ENCODE measurements at regions not wholly inside any gene's neighbourhood (a gene's known extent, or its start where the extent isn't known, plus 50 kb on each side); places are given as distances from the start of the nearest gene placed in this dataset.

DNA sequence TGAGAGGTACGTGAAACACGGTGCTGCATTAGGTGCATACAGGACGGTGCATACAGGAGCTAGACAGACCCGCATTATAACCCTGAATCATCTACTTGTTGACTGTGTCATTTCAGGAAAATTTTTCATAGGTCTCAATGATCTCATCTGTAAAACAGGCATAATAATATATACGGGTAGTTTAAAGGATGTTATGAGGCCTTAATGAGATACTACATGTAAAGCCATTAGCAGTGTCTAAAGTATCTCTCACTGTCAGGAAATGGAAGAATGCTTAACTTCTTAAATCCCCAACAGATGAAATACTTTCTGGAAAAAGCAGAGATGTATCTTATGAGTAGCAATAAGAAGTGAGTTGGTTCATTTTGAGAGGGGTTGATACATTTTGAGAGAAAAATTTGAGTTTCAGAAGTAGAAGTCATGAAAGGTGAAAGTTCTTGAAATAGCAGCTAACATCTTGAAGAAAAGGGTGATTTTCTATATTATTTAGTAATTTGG is 669.6 kb downstream of the PTPRC start:
- H2AFZ ChIP-seq (ENCODE audit: low read length), result no peak overlapping the region
- H3K27ac ChIP-seq (ENCODE audit: extremely low read length, insufficient read depth, low read length), result no peak overlapping the region
- BruUV-seq (replicated peaks), result no TSS peak
- H3K9me3 ChIP-seq (ENCODE audit: low read length), result no peaks in the 10 kb centered on the region
- POLR2A ChIA-PET, result no interaction called here
- no peak for FAIRE-seq
- intact Hi-C loops (cut with micrococcal nuclease; ENCODE audit: unreplicated experiment) (no loop called here), in situ Hi-C loops (cut with HindIII; ENCODE audit: extremely low pct_ligation_motif_present, low pct_unique_long_range_greater_than_20kb) (no loop called here)
- WGBS (ENCODE audit: low lambda C conversion rate), result 66% methylated on average over 5 of the region's 5 CpGs
- no peak for ATAC-seq
- TF ChIP-seq, protein P1, sequence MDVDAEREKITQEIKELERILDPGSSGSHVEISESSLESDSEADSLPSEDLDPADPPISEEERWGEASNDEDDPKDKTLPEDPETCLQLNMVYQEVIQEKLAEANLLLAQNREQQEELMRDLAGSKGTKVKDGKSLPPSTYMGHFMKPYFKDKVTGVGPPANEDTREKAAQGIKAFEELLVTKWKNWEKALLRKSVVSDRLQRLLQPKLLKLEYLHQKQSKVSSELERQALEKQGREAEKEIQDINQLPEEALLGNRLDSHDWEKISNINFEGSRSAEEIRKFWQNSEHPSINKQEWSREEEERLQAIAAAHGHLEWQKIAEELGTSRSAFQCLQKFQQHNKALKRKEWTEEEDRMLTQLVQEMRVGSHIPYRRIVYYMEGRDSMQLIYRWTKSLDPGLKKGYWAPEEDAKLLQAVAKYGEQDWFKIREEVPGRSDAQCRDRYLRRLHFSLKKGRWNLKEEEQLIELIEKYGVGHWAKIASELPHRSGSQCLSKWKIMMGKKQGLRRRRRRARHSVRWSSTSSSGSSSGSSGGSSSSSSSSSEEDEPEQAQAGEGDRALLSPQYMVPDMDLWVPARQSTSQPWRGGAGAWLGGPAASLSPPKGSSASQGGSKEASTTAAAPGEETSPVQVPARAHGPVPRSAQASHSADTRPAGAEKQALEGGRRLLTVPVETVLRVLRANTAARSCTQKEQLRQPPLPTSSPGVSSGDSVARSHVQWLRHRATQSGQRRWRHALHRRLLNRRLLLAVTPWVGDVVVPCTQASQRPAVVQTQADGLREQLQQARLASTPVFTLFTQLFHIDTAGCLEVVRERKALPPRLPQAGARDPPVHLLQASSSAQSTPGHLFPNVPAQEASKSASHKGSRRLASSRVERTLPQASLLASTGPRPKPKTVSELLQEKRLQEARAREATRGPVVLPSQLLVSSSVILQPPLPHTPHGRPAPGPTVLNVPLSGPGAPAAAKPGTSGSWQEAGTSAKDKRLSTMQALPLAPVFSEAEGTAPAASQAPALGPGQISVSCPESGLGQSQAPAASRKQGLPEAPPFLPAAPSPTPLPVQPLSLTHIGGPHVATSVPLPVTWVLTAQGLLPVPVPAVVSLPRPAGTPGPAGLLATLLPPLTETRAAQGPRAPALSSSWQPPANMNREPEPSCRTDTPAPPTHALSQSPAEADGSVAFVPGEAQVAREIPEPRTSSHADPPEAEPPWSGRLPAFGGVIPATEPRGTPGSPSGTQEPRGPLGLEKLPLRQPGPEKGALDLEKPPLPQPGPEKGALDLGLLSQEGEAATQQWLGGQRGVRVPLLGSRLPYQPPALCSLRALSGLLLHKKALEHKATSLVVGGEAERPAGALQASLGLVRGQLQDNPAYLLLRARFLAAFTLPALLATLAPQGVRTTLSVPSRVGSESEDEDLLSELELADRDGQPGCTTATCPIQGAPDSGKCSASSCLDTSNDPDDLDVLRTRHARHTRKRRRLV (CRISPR knock-in tag; IDR thresholded peaks at IDR 0.05), result no peak
- TF ChIP-seq, protein P2, sequence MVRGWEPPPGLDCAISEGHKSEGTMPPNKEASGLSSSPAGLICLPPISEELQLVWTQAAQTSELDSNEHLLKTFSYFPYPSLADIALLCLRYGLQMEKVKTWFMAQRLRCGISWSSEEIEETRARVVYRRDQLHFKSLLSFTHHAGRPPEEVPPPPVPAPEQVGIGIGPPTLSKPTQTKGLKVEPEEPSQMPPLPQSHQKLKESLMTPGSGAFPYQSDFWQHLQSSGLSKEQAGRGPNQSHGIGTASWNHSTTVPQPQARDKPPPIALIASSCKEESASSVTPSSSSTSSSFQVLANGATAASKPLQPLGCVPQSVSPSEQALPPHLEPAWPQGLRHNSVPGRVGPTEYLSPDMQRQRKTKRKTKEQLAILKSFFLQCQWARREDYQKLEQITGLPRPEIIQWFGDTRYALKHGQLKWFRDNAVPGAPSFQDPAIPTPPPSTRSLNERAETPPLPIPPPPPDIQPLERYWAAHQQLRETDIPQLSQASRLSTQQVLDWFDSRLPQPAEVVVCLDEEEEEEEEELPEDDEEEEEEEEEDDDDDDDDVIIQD (CRISPR knock-in tag; IDR thresholded peaks at IDR 0.05; ENCODE audit: low read depth), result no peak
- no peak for TF ChIP-seq ZNF598 (CRISPR knock-in tag; IDR thresholded peaks at IDR 0.05; ENCODE audit: borderline replicate concordance)
- no peak for TF ChIP-seq POGZ (CRISPR knock-in tag; IDR thresholded peaks at IDR 0.05)
- TF ChIP-seq KDM4B (CRISPR knock-in tag; IDR thresholded peaks at IDR 0.05), result no peak
- TF ChIP-seq ZFYVE20 (CRISPR knock-in tag; IDR thresholded peaks at IDR 0.05; ENCODE audit: borderline replicate concordance, low read depth), result no peak
- TF ChIP-seq EHMT2 (IDR thresholded peaks at IDR 0.05; ENCODE audit: borderline replicate concordance, low read depth, low read length), result no peak
- TF ChIP-seq ZBTB42 (CRISPR knock-in tag; IDR thresholded peaks at IDR 0.05), result no peak
- TF ChIP-seq TMF1 (CRISPR knock-in tag; IDR thresholded peaks at IDR 0.05; ENCODE audit: low read depth), result no peak
- TF ChIP-seq, protein P3, sequence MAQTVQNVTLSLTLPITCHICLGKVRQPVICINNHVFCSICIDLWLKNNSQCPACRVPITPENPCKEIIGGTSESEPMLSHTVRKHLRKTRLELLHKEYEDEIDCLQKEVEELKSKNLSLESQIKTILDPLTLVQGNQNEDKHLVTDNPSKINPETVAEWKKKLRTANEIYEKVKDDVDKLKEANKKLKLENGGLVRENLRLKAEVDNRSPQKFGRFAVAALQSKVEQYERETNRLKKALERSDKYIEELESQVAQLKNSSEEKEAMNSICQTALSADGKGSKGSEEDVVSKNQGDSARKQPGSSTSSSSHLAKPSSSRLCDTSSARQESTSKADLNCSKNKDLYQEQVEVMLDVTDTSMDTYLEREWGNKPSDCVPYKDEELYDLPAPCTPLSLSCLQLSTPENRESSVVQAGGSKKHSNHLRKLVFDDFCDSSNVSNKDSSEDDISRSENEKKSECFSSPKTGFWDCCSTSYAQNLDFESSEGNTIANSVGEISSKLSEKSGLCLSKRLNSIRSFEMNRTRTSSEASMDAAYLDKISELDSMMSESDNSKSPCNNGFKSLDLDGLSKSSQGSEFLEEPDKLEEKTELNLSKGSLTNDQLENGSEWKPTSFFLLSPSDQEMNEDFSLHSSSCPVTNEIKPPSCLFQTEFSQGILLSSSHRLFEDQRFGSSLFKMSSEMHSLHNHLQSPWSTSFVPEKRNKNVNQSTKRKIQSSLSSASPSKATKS (CRISPR knock-in tag; IDR thresholded peaks at IDR 0.05), result no peak
- no peak for TF ChIP-seq ZKSCAN8 (CRISPR knock-in tag; IDR thresholded peaks at IDR 0.05; ENCODE audit: borderline replicate concordance)
- no peaks in the 10 kb centered on the region for H3K4me1 ChIP-seq (ENCODE audit: insufficient read depth, low read length)
- H3K4me2 ChIP-seq (ENCODE audit: low read depth, low read length), result no peak overlapping the region
- CTCF ChIA-PET (ENCODE audit: low intra/inter-chr PET ratio, low total read pairs), result no interaction called here
- no peak for DNase-seq (ENCODE audit: low spot score)
- no peak overlapping the region for H3K4me3 ChIP-seq (replicated peaks in 1 of 3; ENCODE audit: insufficient read depth in 1 of 3, low read depth in 2 of 3, low read length in 3 of 3)
- H3K27me3 ChIP-seq (ENCODE audit: control insufficient read depth in 1 of 2, insufficient read depth in 2 of 2, low read length in 2 of 2), result no peaks in the 10 kb centered on the region
- no peaks in the 10 kb centered on the region for H4K20me1 ChIP-seq (ENCODE audit: insufficient read depth, low read length)
- no peaks in the 10 kb centered on the region for H3K79me2 ChIP-seq (ENCODE audit: insufficient read depth, low read length)
- H3K36me3 ChIP-seq (replicated peaks in 1 of 2; ENCODE audit: control insufficient read depth in 1 of 2, insufficient read depth in 2 of 2, low read length in 2 of 2), result no peaks in the 10 kb centered on the region
- H3K9ac ChIP-seq (ENCODE audit: insufficient read depth, low read depth, low read length), result no peak overlapping the region
